H1 (cell line): ENCODE measurements at regions not wholly inside any gene's neighbourhood (a gene's known extent, or its start where the extent isn't known, plus 50 kb on each side); places are given as distances from the start of the nearest gene placed in this dataset.

Source experiments
- CTCF ChIA-PET: fragments of 300-600 bp; sonication (Branson Sonifier 250); formaldehyde crosslinking; loops from one replicate; lab custom pipeline; 2021; ENCODE audit not compliant: partially characterized antibody; lab: Charles Lee
- POLR2A ChIA-PET: fragments of 300-600 bp; sonication (Branson Sonifier 250); formaldehyde crosslinking; loops from one replicate; lab custom pipeline; 2021; ENCODE audit warnings: inconsistent platforms; ENCODE audit not compliant: partially characterized antibody; lab: Charles Lee
- DNase-seq, 2 experiments: peaks; one replicate each; pipeline versions ENCODE4 v3.0.0 to v3.0.0-alpha.2; 2010 to 2022; ENCODE audit warnings: low spot score in 2 of 2, low read depth in 1 of 2, mixed read lengths in 1 of 2
- FAIRE-seq: peaks from 2 replicates; lab custom pipeline; 2011; peaks lifted over from hg19 to GRCh38; lab: Jason Lieb, UNC
- H2AFZ ChIP-seq: 2 replicates; pipeline ENCODE4 v1.8.1; 2012; ENCODE audit warnings: low read length, inconsistent platforms
- H2AK5ac ChIP-seq: 2 replicates; pipeline ENCODE4 v1.6.1; 2013; ENCODE audit warnings: low read depth, low read length
- H2BK120ac ChIP-seq: replicated peaks from 2 replicates; pipeline ENCODE3; 2013; ENCODE audit warnings: low read depth, low read length, inconsistent platforms
- H2BK12ac ChIP-seq: 2 replicates; pipeline ENCODE4 v1.6.1; 2013; ENCODE audit warnings: low read depth, low read length
- H2BK15ac ChIP-seq: 2 replicates; pipeline ENCODE4 v1.6.1; 2013; ENCODE audit warnings: low read length
- H2BK20ac ChIP-seq: 2 replicates; pipeline ENCODE4 v1.6.1; 2013; ENCODE audit warnings: low read length
- H2BK5ac ChIP-seq: 2 replicates; pipeline ENCODE4 v1.6.1; 2013; ENCODE audit warnings: low read depth, low read length
- H3K14ac ChIP-seq: 2 replicates; pipeline ENCODE4 v1.6.1; 2013; ENCODE audit warnings: inconsistent platforms; ENCODE audit not compliant: insufficient read length
- H3K18ac ChIP-seq: 2 replicates; pipeline ENCODE4 v1.6.1; 2013; ENCODE audit warnings: low read length; ENCODE audit errors: extremely low read depth
- H3K23ac ChIP-seq: 2 replicates; pipeline ENCODE4 v1.6.1; 2013; ENCODE audit warnings: inconsistent platforms; ENCODE audit not compliant: insufficient read length
- H3K23me2 ChIP-seq: 2 replicates; pipeline ENCODE4 v1.6.1; 2013; ENCODE audit warnings: low read depth, low read length
- H3K27ac ChIP-seq: 2 replicates; pipeline ENCODE4 v1.6.1; 2011; ENCODE audit warnings: low read depth, low read length, inconsistent platforms
- H3K27me3 ChIP-seq, 4 experiments: replicated peaks in 1 of 4; 1 replicate in 1 of 4; 2 replicates in 3 of 4; pipeline versions ENCODE4 v1.6.1 to v1.8.1; 2011 to 2013; ENCODE audit warnings: low read length in 3 of 4, mild to moderate bottlenecking in 3 of 4, inconsistent platforms in 2 of 4, mixed read lengths in 2 of 4, moderate library complexity in 1 of 4; ENCODE audit not compliant: control insufficient read depth in 3 of 4, insufficient read depth in 3 of 4; ENCODE audit errors: extremely low read depth in 1 of 4
- H3K36me3 ChIP-seq, 4 experiments: 2 replicates each; pipeline versions ENCODE4 v1.6.1 to v1.8.1; 2011 to 2013; ENCODE audit warnings: mild to moderate bottlenecking in 4 of 4, low read length in 3 of 4, moderate library complexity in 2 of 4, control low read depth in 1 of 4, inconsistent platforms in 1 of 4; ENCODE audit not compliant: insufficient read depth in 4 of 4, control insufficient read depth in 2 of 4
- H3K4ac ChIP-seq: replicated peaks from 2 replicates; pipeline ENCODE3; 2013; ENCODE audit warnings: low read length, low read depth, mixed read lengths, inconsistent platforms; ENCODE audit not compliant: insufficient read length
- H3K4me1 ChIP-seq, 4 experiments: replicated peaks in 1 of 4; 1 replicate in 1 of 4; 2 replicates in 3 of 4; pipeline versions ENCODE4 v1.6.1 to v1.8.1; 2011 to 2013; ENCODE audit warnings: low read length in 3 of 4, inconsistent platforms in 2 of 4, mixed read lengths in 1 of 4; ENCODE audit not compliant: insufficient read depth in 4 of 4, control insufficient read depth in 3 of 4
- H3K4me2 ChIP-seq, 2 experiments: 2 replicates each; pipeline versions ENCODE4 v1.6.1 to v1.8.1; 2011 to 2013; ENCODE audit warnings: low read depth in 2 of 2, low read length in 2 of 2, control low read depth in 1 of 2, inconsistent platforms in 1 of 2, mild to moderate bottlenecking in 1 of 2; ENCODE audit not compliant: insufficient read depth in 1 of 2
- H3K4me3 ChIP-seq, 4 experiments: fragments of 200-600, 300-600 bp in 1 of 4; sonication (generic), shearing (Covaris generic), sonication (Bioruptor Twin) in 1 of 4; 2 replicates each; pipeline versions ENCODE4 v1.5.1 to v1.8.1; 2011 to 2016; ENCODE audit warnings: low read length in 4 of 4, low read depth in 3 of 4, control low read depth in 2 of 4, inconsistent platforms in 2 of 4, mild to moderate bottlenecking in 2 of 4, mixed read lengths in 1 of 4, moderate library complexity in 1 of 4; ENCODE audit not compliant: insufficient read depth in 2 of 4; ENCODE audit errors: extremely low read depth in 1 of 4
- H3K56ac ChIP-seq: replicated peaks from 2 replicates; pipeline ENCODE3; 2013; ENCODE audit warnings: low read depth, mild to moderate bottlenecking, mixed read lengths, low read length, inconsistent platforms; ENCODE audit not compliant: insufficient read length
- H3K79me1 ChIP-seq: 2 replicates; pipeline ENCODE4 v1.6.1; 2013; ENCODE audit warnings: low read depth, low read length, control low read depth
- H3K79me2 ChIP-seq, 2 experiments: 2 replicates each; pipeline versions ENCODE4 v1.6.1 to v1.8.1; 2012 to 2013; ENCODE audit warnings: low read length in 2 of 2, mild to moderate bottlenecking in 2 of 2, inconsistent platforms in 1 of 2; ENCODE audit not compliant: insufficient read depth in 2 of 2, control insufficient read depth in 1 of 2
- H3K9ac ChIP-seq, 4 experiments: replicated peaks in 1 of 4; 1 replicate in 1 of 4; 2 replicates in 3 of 4; pipeline versions ENCODE4 v1.6.1 to v1.8.1; 2011 to 2013; ENCODE audit warnings: low read depth in 3 of 4, low read length in 3 of 4, control low read depth in 2 of 4, mild to moderate bottlenecking in 2 of 4, moderate library complexity in 2 of 4, inconsistent platforms in 1 of 4; ENCODE audit errors: extremely low read depth in 1 of 4
- H3K9me3 ChIP-seq, 2 experiments: 2 replicates each; pipeline versions ENCODE4 v1.6.1 to v1.8.1; 2012 to 2013; ENCODE audit warnings: mild to moderate bottlenecking in 2 of 2, moderate library complexity in 2 of 2, control low read depth in 1 of 2, inconsistent platforms in 1 of 2, low read depth in 1 of 2, low read length in 1 of 2, mixed read lengths in 1 of 2; ENCODE audit not compliant: insufficient read depth in 2 of 2
- H4K20me1 ChIP-seq, 2 experiments: replicated peaks in 1 of 2; 2 replicates each; pipeline versions ENCODE3 to v1.8.1; 2011 to 2013; ENCODE audit warnings: inconsistent platforms in 2 of 2, low read length in 2 of 2, mild to moderate bottlenecking in 1 of 2; ENCODE audit not compliant: insufficient read depth in 2 of 2, control insufficient read depth in 1 of 2
- H4K5ac ChIP-seq: 2 replicates; pipeline ENCODE4 v1.6.1; 2013; ENCODE audit warnings: low read length, low read depth, mixed read lengths, inconsistent platforms; ENCODE audit not compliant: insufficient read length
- H4K8ac ChIP-seq: 2 replicates; pipeline ENCODE4 v1.8.0; 2013; ENCODE audit warnings: mild to moderate bottlenecking, moderate library complexity, low read length, inconsistent platforms; ENCODE audit not compliant: insufficient read depth; ENCODE audit errors: extremely low read depth
- H4K91ac ChIP-seq: replicated peaks from 2 replicates; pipeline ENCODE3; 2013; ENCODE audit warnings: low read length, mixed read lengths, inconsistent platforms; ENCODE audit not compliant: insufficient read length
- ASH2L ChIP-seq: fragments of 200-600, 300-600 bp; sonication (generic); IDR thresholded peaks from one replicate; pipeline ENCODE4 v1.7.1; 2017; ENCODE audit warnings: low read length
- ATF2 ChIP-seq: IDR thresholded peaks from 2 replicates; pipeline ENCODE4 v1.6.1; 2012; ENCODE audit warnings: low read length, inconsistent platforms
- CEBPB ChIP-seq: IDR thresholded peaks from 2 replicates; pipeline ENCODE4 v1.6.1; 2012; ENCODE audit warnings: low read depth, low read length
- CHD1 ChIP-seq: IDR thresholded peaks from 2 replicates; pipeline ENCODE4 v1.6.1; 2012; ENCODE audit warnings: low read depth, low read length, improper control_type of control experiment
- CHD2 ChIP-seq: IDR thresholded peaks from 2 replicates; pipeline ENCODE4 v1.6.1; 2012; ENCODE audit warnings: low read length, improper control_type of control experiment
- GTF2F1 ChIP-seq: IDR thresholded peaks from 2 replicates; pipeline ENCODE4 v1.6.1; 2012; ENCODE audit warnings: low read depth, low read length, improper control_type of control experiment, borderline replicate concordance
- KDM1A ChIP-seq: fragments of 200-600, 300-600 bp; sonication (generic); IDR thresholded peaks from 2 replicates; pipeline ENCODE4 v1.7.1; 2016; ENCODE audit warnings: mild to moderate bottlenecking, low read length, borderline replicate concordance
- NANOG ChIP-seq: IDR thresholded peaks from 2 replicates; pipeline ENCODE4 v1.6.1; 2011; ENCODE audit warnings: low read length, low read depth, mild to moderate bottlenecking, inconsistent platforms; ENCODE audit not compliant: insufficient read depth, poor library complexity, severe bottlenecking
- PHF8 ChIP-seq: fragments of 200-600 bp; sonication (generic); conservative IDR thresholded peaks from 2 replicates; pipeline ENCODE4 v1.7.1; 2012; ENCODE audit warnings: low read depth, mild to moderate bottlenecking, inconsistent platforms, low read length, moderate library complexity
- RFX5 ChIP-seq: IDR thresholded peaks from 2 replicates; pipeline ENCODE4 v1.6.1; 2011; ENCODE audit warnings: low read depth, low read length, improper control_type of control experiment, borderline replicate concordance
- SP1 ChIP-seq: IDR thresholded peaks from 2 replicates; pipeline ENCODE4 v1.6.1; 2011; ENCODE audit warnings: low read depth, low read length
- SP2 ChIP-seq: IDR thresholded peaks from 2 replicates; pipeline ENCODE4 v1.6.1; 2012; ENCODE audit warnings: mild to moderate bottlenecking, low read length, inconsistent platforms
- TCF12 ChIP-seq: IDR thresholded peaks from 2 replicates; pipeline ENCODE4 v1.6.1; 2011; ENCODE audit warnings: low read depth, mild to moderate bottlenecking, low read length
- WGBS, 2 experiments: shearing (Covaris generic) in 1 of 2; methylation state at CpG; one replicate each; pipeline versions ENCODE4 v1.1.6 to v1.1.7; 2013 to 2015; ENCODE audit warnings: low lambda C conversion rate in 2 of 2, mixed read lengths in 2 of 2, inconsistent platforms in 1 of 2, low coverage in 1 of 2, missing lambda C conversion rate in 1 of 2; ENCODE audit not compliant: insufficient replicate concordance in 2 of 2, insufficient coverage in 1 of 2, insufficient read length in 1 of 2; ENCODE audit errors: extremely low coverage in 1 of 2, missing lambda C conversion rate in 1 of 2; 5-methylcytosine and 5-hydroxymethylcytosine counted together

GRCh38 chr11:128310676-128311445 lies 276.5 kb downstream of the ETS1 start:
- no peak overlapping the region for H2BK120ac ChIP-seq
- no peak overlapping the region for H3K27ac ChIP-seq
- H2AK5ac ChIP-seq, result no peak overlapping the region
- DNase-seq, result no peak
- ChIA-PET POLR2A (no interaction called here), CTCF (no interaction called here)
- H4K20me1 ChIP-seq, result no peaks in the 10 kb centered on the region
- peaks cover 7 to 9% of the 10 kb centered on the region in 2 experiments for H3K9me3 ChIP-seq
- no peak overlapping the region for H3K4me3 ChIP-seq
- no peak overlapping the region for H3K23ac ChIP-seq
- no peak overlapping the region for H3K9ac ChIP-seq
- no peaks in the 10 kb centered on the region for H3K4me1 ChIP-seq
- H2AFZ ChIP-seq, result no peak overlapping the region
- H2BK12ac ChIP-seq, result no peak overlapping the region
- no peaks in the 10 kb centered on the region for H3K23me2 ChIP-seq
- H3K79me2 ChIP-seq, result no peaks in the 10 kb centered on the region
- no peak overlapping the region for H3K4ac ChIP-seq
- H3K27me3 ChIP-seq, result peaks cover 0 to 1% (median 0%) of the 10 kb centered on the region in 4 experiments; a peak in 1 of 7 replicates
- no peaks in the 10 kb centered on the region for H3K79me1 ChIP-seq
- no peak for FAIRE-seq
- H4K91ac ChIP-seq, result no peak overlapping the region
- no peak overlapping the region for H3K14ac ChIP-seq
- no peak overlapping the region for H2BK15ac ChIP-seq
- H3K56ac ChIP-seq, result no peak overlapping the region
- no peak overlapping the region for H3K4me2 ChIP-seq
- H4K5ac ChIP-seq, result no peak overlapping the region
- no peak overlapping the region for H2BK5ac ChIP-seq
- H3K18ac ChIP-seq, result no peak overlapping the region
- H2BK20ac ChIP-seq, result no peak overlapping the region
- WGBS, 2 experiments, result 78% methylated on average over 7 of the region's 7 CpGs; no CpG with 5 or more reads in 1 of the 2 experiments
- H4K8ac ChIP-seq, result no peak overlapping the region
- no peaks in the 10 kb centered on the region for H3K36me3 ChIP-seq
- TF ChIP-seq TCF12, result no peak
- no peak for TF ChIP-seq GTF2F1
- no peak for TF ChIP-seq KDM1A
- TF ChIP-seq NANOG, result no peak
- no peak for TF ChIP-seq SP1
- TF ChIP-seq ATF2, result no peak
- no peak for TF ChIP-seq ASH2L
- TF ChIP-seq RFX5, result no peak
- TF ChIP-seq CHD2, result no peak
- no peak for TF ChIP-seq PHF8
- TF ChIP-seq CHD1, result no peak
- no peak for TF ChIP-seq SP2
- TF ChIP-seq CEBPB, result no peak
